ENCODE measurements at regions not wholly inside any gene's neighbourhood (a gene's known extent, or its start where the extent isn't known, plus 50 kb on each side); places are given as distances from the start of the nearest gene placed in this dataset.

DNA sequence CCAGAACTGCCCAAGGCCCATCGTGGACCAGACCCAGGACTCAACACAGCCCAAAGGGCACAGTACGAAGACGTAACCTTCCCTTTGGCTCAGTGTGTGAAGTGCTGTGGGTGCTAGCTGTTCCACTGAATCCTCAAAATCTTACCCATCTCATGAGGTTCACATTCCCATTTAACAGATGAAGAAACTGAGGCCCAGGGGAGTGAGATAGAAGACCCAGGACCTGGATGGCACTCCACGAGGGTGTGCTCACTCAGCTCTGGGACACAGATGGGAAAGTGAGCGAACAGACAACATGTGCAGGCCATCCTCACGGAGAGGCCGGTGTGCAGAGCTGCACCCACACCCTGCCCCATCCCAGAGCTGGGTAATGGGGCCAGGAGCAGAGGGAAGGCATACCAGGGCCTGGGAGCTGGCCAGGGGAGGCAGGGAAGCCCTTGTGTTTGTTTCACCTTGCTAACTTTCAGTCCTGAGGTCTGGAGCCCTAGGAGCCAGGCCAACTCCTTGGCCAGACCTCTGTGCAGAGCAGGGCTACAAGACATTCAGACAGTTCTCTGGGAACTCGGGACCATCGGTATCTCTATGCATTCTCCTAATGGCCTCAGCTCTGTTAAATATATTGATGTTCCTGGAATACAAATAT is 100.3 kb upstream of the ZMIZ1 start:
- H3K27ac ChIP-seq = no peak overlapping the region
- no peak for TF ChIP-seq ZFX (IDR thresholded peaks at IDR 0.05; ENCODE audit: borderline replicate concordance)
- TF ChIP-seq CTCF (IDR thresholded peaks at IDR 0.05) = no peak

- no peak overlapping the region for H3K27ac ChIP-seq
- TF ChIP-seq CTCF (IDR thresholded peaks at IDR 0.05) (no peak), ZFX (IDR thresholded peaks at IDR 0.05; ENCODE audit: borderline replicate concordance) (no peak)
These were observed 99.8 kb upstream of the ZMIZ1 start for GRCh38 chr10:78968943-78969342.

DNA sequence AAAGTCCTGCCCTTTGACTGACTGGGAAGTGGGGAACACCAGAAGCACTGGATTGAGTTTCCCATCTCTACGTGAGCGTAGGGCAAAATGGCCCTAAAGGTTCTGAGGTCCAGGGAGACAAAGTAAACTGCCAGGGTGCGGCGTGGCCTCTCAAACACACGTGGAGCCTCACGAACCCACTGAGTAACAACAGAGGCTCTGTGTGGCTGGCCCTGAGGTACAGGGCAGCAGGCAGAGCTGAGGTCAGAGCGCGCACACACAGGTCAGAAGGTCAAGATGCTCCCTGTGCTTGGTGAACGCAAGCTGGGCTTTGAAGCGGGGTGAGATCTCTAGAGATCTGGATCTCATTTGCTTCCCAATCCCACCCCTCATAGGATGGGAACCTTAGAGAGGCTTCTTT is 99.0 kb upstream of the ZMIZ1 start:
- no peak for TF ChIP-seq ZFX (IDR thresholded peaks at IDR 0.05; ENCODE audit: borderline replicate concordance)
- no peak for TF ChIP-seq CTCF (IDR thresholded peaks at IDR 0.05)
- no peak overlapping the region for H3K27ac ChIP-seq

GRCh38 chr10:78970261-78970660 is 98.5 kb upstream of the ZMIZ1 start:
- H3K27ac ChIP-seq = no peak overlapping the region
- no peak for TF ChIP-seq CTCF (IDR thresholded peaks at IDR 0.05)
- no peak for TF ChIP-seq ZFX (IDR thresholded peaks at IDR 0.05; ENCODE audit: borderline replicate concordance)

DNA sequence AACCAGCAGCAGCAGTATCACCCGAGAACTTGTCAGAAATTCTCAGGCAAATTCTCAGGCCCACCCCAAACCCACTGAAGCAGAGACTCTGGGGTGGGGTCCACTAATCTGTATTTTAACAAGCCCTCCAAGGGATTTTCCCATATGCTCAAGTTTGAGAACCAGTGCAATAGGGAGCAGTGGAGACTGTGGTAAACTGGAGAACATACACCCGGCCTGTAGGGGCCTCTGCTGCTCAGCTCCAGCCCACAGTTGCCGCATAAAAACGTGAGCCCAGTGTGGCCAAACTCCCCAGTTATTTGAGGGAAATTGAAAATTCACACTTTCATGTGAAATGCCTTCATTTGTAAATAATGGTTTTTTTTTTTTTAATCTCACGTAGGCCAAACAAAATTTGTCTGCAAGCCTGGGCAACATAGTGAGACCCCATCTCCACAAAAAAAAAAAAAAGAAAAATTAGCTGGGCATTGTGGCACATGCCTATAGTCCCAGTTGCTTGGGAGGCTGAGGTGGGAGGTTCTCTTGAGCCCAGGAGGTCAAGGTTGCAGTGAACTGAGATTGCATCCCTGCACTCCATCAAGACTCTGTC is 97.6 kb upstream of the ZMIZ1 start:
- H3K27ac ChIP-seq = no peak overlapping the region
- TF ChIP-seq CTCF (IDR thresholded peaks at IDR 0.05) (no peak), ZFX (IDR thresholded peaks at IDR 0.05; ENCODE audit: borderline replicate concordance) (no peak)

GRCh38 chr10:78972160-78972946 is 96.4 kb upstream of the ZMIZ1 start:
- peak overlapping the region; percentile 87 for H3K27ac ChIP-seq
- TF ChIP-seq ZFX (IDR thresholded peaks at IDR 0.05; ENCODE audit: borderline replicate concordance) = no peak
- TF ChIP-seq CTCF (IDR thresholded peaks at IDR 0.05) = no peak

Data from 22Rv1 (cell line).